A549 (cell line): ENCODE measurements at regions not wholly inside any gene's neighbourhood (a gene's known extent, or its start where the extent isn't known, plus 50 kb on each side); places are given as distances from the start of the nearest gene placed in this dataset.

Source experiments
- ATAC-seq, 2 experiments: fragments of 200-7000 bp in 1 of 2; fragments of >200 bp in 1 of 2; cut with Nextera tagmentation in 1 of 2; cut with Tn5 transposase in 1 of 2; 3 replicates each; pipeline versions ENCODE4 v1.8.0 to v1.9.1; 2018 to 2020; ENCODE audit warnings: mild to moderate bottlenecking in 1 of 2, moderate library complexity in 1 of 2
- CTCF ChIA-PET: fragments of 300-600 bp; sonication (Branson Sonifier 250); formaldehyde crosslinking; extraction: SDS; loops from one replicate; lab custom pipeline; 2021; ENCODE audit warnings: antibody characterized with exemption, inconsistent platforms; lab: Yijun Ruan, JAX
- POLR2A ChIA-PET: fragments of 350-600 bp; formaldehyde crosslinking; extraction: SDS; loops from one replicate; lab custom pipeline; 2021; ENCODE audit warnings: antibody characterized with exemption, inconsistent platforms; lab: Yijun Ruan, JAX
- DNase-seq, 2 experiments: peaks; one replicate each; pipeline versions ENCODE4 v3.0.0 to v3.0.0-alpha.2; 2011 to 2016; ENCODE audit warnings: low read depth in 1 of 2, low spot score in 1 of 2
- FAIRE-seq: peaks from 2 replicates; lab custom pipeline; 2011; peaks lifted over from hg19 to GRCh38; lab: Jason Lieb, UNC
- H3K27ac ChIP-seq, 2 experiments: fragments of >200 bp; sonication (Bioruptor Twin); formaldehyde crosslinking; 3 replicates each; pipeline ENCODE4 v1.5.1; 2016 to 2017
- H3K4me1 ChIP-seq: fragments of >200 bp; sonication (Bioruptor Twin); formaldehyde crosslinking; 3 replicates; pipeline ENCODE4 v1.6.1; 2016
- H3K4me2 ChIP-seq: fragments of >200 bp; sonication (Bioruptor Twin); formaldehyde crosslinking; 3 replicates; pipeline ENCODE4 v1.6.1; 2016
- H3K4me3 ChIP-seq: fragments of >200 bp; sonication (Bioruptor Twin); formaldehyde crosslinking; 3 replicates; pipeline ENCODE4 v1.5.1; 2016
- H3K9me3 ChIP-seq: fragments of >200 bp; sonication (Bioruptor Twin); formaldehyde crosslinking; 3 replicates; pipeline ENCODE4 v1.6.1; 2016
- BCL3 ChIP-seq: fragments of >200 bp; sonication (Bioruptor Twin); formaldehyde crosslinking; IDR thresholded peaks from 3 replicates; pipeline ENCODE4 v1.6.1; 2016
- CBX8 ChIP-seq: fragments of 200-600 bp; sonication (generic); IDR thresholded peaks from 2 replicates; pipeline ENCODE4 v1.6.1; 2016
- CEBPB ChIP-seq, 2 experiments: fragments of >200 bp in 1 of 2; sonication (Bioruptor Twin) in 1 of 2; formaldehyde crosslinking in 1 of 2; IDR thresholded peaks; 2 replicates each; pipeline ENCODE4 v1.6.1; 2012 to 2016
- EHF ChIP-seq: fragments of 250-450 bp; sonication (Bioruptor Pico); IDR thresholded peaks from 2 replicates; pipeline ENCODE4 v1.5.0; 2020; ENCODE audit warnings: mild to moderate bottlenecking
- EHMT2 ChIP-seq: fragments of 200-600 bp; sonication (generic); IDR thresholded peaks from 2 replicates; pipeline ENCODE4 v1.6.1; 2016; ENCODE audit warnings: antibody characterized with exemption, low read depth, mild to moderate bottlenecking, moderate library complexity
- ELK1 ChIP-seq: fragments of 150-350 bp; IDR thresholded peaks from 2 replicates; pipeline ENCODE4 v1.6.1; 2014; ENCODE audit warnings: low read depth, mild to moderate bottlenecking, low read length
- FOSL2 ChIP-seq, 2 experiments: fragments of 450-650 bp in 1 of 2; fragments of >200 bp in 1 of 2; sonication (Bioruptor Twin) in 1 of 2; formaldehyde crosslinking; IDR thresholded peaks; 2 replicates each; pipeline versions ENCODE4 v1.5.0 to v1.6.1; 2016 to 2020; ENCODE audit warnings: mild to moderate bottlenecking in 1 of 2, moderate library complexity in 1 of 2
- FOXS1 ChIP-seq: fragments of 250-450 bp; sonication (Bioruptor Pico); IDR thresholded peaks from 2 replicates; pipeline ENCODE4 v1.5.0; 2020; ENCODE audit warnings: mild to moderate bottlenecking, moderate library complexity
- HEYL ChIP-seq: fragments of 250-450 bp; sonication (Bioruptor Pico); IDR thresholded peaks from 2 replicates; pipeline ENCODE4 v1.8.0; 2021; ENCODE audit warnings: mild to moderate bottlenecking, moderate library complexity
- JUNB ChIP-seq: fragments of >200 bp; sonication (Bioruptor Twin); formaldehyde crosslinking; IDR thresholded peaks from 2 replicates; pipeline ENCODE4 v1.6.1; 2016
- KDM1A ChIP-seq: fragments of 200-600 bp; sonication (generic); IDR thresholded peaks from 2 replicates; pipeline ENCODE4 v1.6.1; 2016; ENCODE audit warnings: low read depth, mild to moderate bottlenecking
- MAFK ChIP-seq: fragments of 450-650 bp; IDR thresholded peaks from 2 replicates; pipeline ENCODE4 v1.6.1; 2014; ENCODE audit not compliant: partially characterized antibody
- NPAS2 ChIP-seq: fragments of 250-450 bp; sonication (Bioruptor Pico); IDR thresholded peaks from 2 replicates; pipeline ENCODE4 v1.8.0; 2022; ENCODE audit warnings: mild to moderate bottlenecking, moderate library complexity, borderline replicate concordance
- NR3C1 ChIP-seq: fragments of >200 bp; sonication (Bioruptor Twin); formaldehyde crosslinking; IDR thresholded peaks from 3 replicates; pipeline ENCODE4 v1.6.1; 2017
- POLR2A ChIP-seq: IDR thresholded peaks from 2 replicates; pipeline ENCODE4 v1.6.1; 2012; ENCODE audit warnings: mild to moderate bottlenecking, low read length
- RAD21 ChIP-seq, 2 experiments: fragments of >200 bp in 1 of 2; sonication (Bioruptor Twin) in 1 of 2; formaldehyde crosslinking in 1 of 2; IDR thresholded peaks in 1 of 2; conservative IDR thresholded peaks in 1 of 2; 2 replicates in 1 of 2; 3 replicates in 1 of 2; pipeline ENCODE4 v1.6.1; 2012 to 2018; ENCODE audit warnings: inconsistent platforms in 1 of 2
- RFX5 ChIP-seq: fragments of 450-650 bp; IDR thresholded peaks from 2 replicates; pipeline ENCODE4 v1.7.1; 2014; ENCODE audit warnings: antibody characterized with exemption, mild to moderate bottlenecking, moderate library complexity
- SMC3 ChIP-seq: fragments of >200 bp; sonication (Bioruptor Twin); formaldehyde crosslinking; IDR thresholded peaks from 3 replicates; pipeline ENCODE4 v1.6.1; 2018; ENCODE audit warnings: inconsistent platforms
- ZC3H11A ChIP-seq: fragments of 450-650 bp; IDR thresholded peaks from 2 replicates; pipeline ENCODE4 v1.6.1; 2014; ENCODE audit warnings: antibody characterized with exemption, mild to moderate bottlenecking
- ZNF302 ChIP-seq: fragments of 250-450 bp; sonication (Bioruptor Pico); IDR thresholded peaks from 2 replicates; pipeline ENCODE4 v1.9.0; 2021; ENCODE audit warnings: inconsistent platforms, mild to moderate bottlenecking, moderate library complexity
- ZSCAN20 ChIP-seq: fragments of 250-450 bp; sonication (Bioruptor Pico); IDR thresholded peaks from 2 replicates; pipeline ENCODE4 v1.8.0; 2022; ENCODE audit warnings: mild to moderate bottlenecking, moderate library complexity
- WGBS: methylation state at CpG from one replicate; pipeline ENCODE4 v1.1.6; 2017; ENCODE audit errors: missing lambda C conversion rate; 5-methylcytosine and 5-hydroxymethylcytosine counted together

DNA sequence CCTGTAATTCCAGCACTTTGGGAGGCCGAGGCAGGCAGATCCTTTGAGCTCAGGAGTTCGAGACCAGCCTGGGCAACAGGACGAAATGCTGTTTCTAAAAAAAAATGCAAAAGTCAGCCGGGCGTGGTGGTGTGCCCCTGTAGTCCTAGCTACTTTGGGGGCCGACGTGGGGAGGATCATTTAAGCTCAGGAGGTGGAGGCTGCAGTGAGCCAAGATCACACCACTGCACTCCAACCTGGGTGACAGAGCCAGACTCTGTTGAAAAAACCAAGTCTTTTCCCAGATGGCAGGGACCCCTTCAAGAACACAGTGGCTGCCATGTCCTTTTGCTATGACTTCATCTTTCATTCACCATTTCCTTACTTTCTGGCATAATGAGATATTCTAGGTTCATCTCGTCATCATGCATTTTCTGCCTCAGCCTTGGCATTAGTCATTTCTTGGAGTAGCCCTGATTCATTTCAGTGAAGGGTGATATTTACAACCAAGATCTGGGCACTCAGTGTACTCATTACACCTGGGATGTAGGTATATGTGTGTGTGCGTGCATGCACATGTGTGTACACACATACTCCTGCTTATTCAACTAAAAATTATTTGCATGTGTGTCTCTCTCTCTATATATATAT lies 61.4 kb upstream of the TOX2 start:
- FAIRE-seq: no peak
- DNase-seq: no peak
- H3K27ac ChIP-seq: peak overlapping the region; percentile 6 to 19; a peak in 1 of 6 replicates
- WGBS: 62% methylated on average over 9 of the region's 9 CpGs
- ATAC-seq: no peak
- POLR2A ChIA-PET: no interaction called here
- H3K9me3 ChIP-seq: no peaks in the 10 kb centered on the region
- CTCF ChIA-PET: no interaction called here
- no peak for TF ChIP-seq BCL3
- TF ChIP-seq ZSCAN20 (CRISPR knock-in tag): no peak
- TF ChIP-seq ELK1: no peak
- no peak for TF ChIP-seq ZNF302 (CRISPR knock-in tag)
- no peak for TF ChIP-seq FOSL2 (IDR thresholded peaks at IDR 0.05)
- no peak for TF ChIP-seq FOSL2 (CRISPR knock-in tag; IDR thresholded peaks at IDR 0.05)
- TF ChIP-seq RFX5: no peak
- no peak for TF ChIP-seq SMC3
- no peak for TF ChIP-seq CEBPB (IDR thresholded peaks at IDR 0.05)
- TF ChIP-seq EHMT2: no peak
- no peak for TF ChIP-seq KDM1A
- H3K4me3 ChIP-seq: no peak overlapping the region
- peaks cover 21% of the 10 kb centered on the region for H3K4me1 ChIP-seq
- H3K4me2 ChIP-seq: no peak overlapping the region

DNA sequence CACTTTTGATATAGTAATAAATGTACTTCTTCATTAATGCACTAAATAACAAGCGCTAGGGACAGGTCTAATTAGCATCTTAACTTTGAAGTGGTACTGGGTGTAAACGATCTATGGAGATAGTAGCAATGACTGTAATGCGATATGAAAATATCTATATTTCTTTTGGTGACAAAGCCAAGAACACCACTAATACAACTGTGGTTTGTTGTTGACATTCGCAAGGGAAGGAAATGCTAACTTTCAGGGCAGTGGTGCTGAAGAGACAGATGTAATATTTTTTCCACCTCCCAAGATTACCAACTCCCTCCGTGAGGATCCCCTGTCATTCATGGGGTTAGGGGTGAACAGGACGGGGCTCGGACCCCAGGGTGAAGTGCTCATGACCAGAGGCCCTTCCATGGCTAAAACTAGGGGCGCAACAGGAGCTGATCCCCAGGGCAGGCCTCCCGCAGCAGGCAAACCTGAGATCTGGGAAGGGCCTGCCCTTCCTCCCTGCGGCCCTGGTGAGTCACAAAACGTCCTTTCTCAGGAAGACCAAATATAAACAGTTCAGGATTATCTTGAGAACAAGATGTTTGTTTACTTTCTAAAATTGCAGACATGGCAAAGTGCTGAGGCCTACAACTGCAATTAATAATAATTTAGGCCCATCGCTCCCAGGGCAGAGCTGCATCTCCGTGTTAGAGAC lies 65.0 kb upstream of the TOX2 start:
- POLR2A ChIA-PET: no interaction called here
- peak; percentile 51 to 62 for DNase-seq
- no peak for TF ChIP-seq ELK1
- peak; percentile 38 for TF ChIP-seq JUNB
- TF ChIP-seq NPAS2 (CRISPR knock-in tag): no peak
- no peak for TF ChIP-seq ZC3H11A
- TF ChIP-seq KDM1A: no peak
- no peak for TF ChIP-seq HEYL (CRISPR knock-in tag)
- no peak for TF ChIP-seq EHF
- TF ChIP-seq CBX8: no peak
- no peak for TF ChIP-seq POLR2A
- TF ChIP-seq RAD21 (conservative IDR thresholded peaks at IDR 0.05 in 1 of 2, IDR thresholded peaks at IDR 0.05 in 1 of 2): no peak
- 0 out of 2 replicates have a peak, but pooled peaks have one; percentile 16 for TF ChIP-seq FOSL2 (IDR thresholded peaks at IDR 0.05)
- TF ChIP-seq FOSL2 (CRISPR knock-in tag; IDR thresholded peaks at IDR 0.05): peak; percentile 69
- no peak for TF ChIP-seq FOXS1 (CRISPR knock-in tag)
- TF ChIP-seq MAFK: peak; percentile 86
- TF ChIP-seq NR3C1: no peak
- Histone ChIP-seq H3K27ac (peak overlapping the region; percentile 65 to 86), H3K4me2 (peak overlapping the region; percentile 54), H3K4me3 (no peak overlapping the region), H3K4me1 (peaks cover 35% of the 10 kb centered on the region), H3K9me3 (no peaks in the 10 kb centered on the region)
- CTCF ChIA-PET: interaction anchor here (1.0 kb wide), 1 partner anchor 10 kb away, joined by 3 read pairs; no protein-coding TSS in a partner anchor
- FAIRE-seq: no peak
- ATAC-seq: peak; percentile 87 to 90
- WGBS: 28% methylated on average over 13 of the region's 13 CpGs
